GM12865 (cell line): ENCODE measurements at regions not wholly inside any gene's neighbourhood (a gene's known extent, or its start where the extent isn't known, plus 50 kb on each side); places are given as distances from the start of the nearest gene placed in this dataset.

Source experiments
- DNase-seq: peaks from one replicate; pipeline ENCODE4 v3.0.0; 2010; ENCODE audit warnings: low read depth
- H3K4me3 ChIP-seq: 2 replicates; pipeline ENCODE4 v1.5.1; 2011; ENCODE audit warnings: mild to moderate bottlenecking, low read depth, low read length, control low read depth
- TF ChIP-seq, protein P1 (sequence below): IDR thresholded peaks from 2 replicates; pipeline ENCODE4 v1.5.1; 2011; ENCODE audit warnings: low read length, control low read depth, low read depth, inconsistent platforms; ENCODE audit not compliant: insufficient read depth; ENCODE audit errors: missing control alignments

DNA sequence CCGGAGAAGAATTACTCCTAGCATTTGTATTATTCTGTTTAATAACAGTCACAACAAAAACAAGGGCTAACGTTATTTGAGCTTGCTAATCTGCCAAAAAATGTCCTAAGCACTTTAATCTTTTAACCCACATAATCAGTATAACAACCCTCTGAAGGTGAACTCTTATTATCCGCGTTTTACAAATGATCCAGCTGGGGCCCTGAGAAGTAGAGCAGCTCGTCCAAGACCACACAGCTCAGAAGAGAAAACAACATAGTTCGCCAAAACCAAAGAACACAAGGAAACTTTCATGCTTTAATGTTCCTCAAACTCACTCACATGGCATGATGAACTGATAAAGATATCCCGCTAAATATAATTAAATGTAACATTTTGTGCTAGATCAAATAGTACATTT lies 159.7 kb upstream of the ZNF236 start:
- TF ChIP-seq, protein P1, sequence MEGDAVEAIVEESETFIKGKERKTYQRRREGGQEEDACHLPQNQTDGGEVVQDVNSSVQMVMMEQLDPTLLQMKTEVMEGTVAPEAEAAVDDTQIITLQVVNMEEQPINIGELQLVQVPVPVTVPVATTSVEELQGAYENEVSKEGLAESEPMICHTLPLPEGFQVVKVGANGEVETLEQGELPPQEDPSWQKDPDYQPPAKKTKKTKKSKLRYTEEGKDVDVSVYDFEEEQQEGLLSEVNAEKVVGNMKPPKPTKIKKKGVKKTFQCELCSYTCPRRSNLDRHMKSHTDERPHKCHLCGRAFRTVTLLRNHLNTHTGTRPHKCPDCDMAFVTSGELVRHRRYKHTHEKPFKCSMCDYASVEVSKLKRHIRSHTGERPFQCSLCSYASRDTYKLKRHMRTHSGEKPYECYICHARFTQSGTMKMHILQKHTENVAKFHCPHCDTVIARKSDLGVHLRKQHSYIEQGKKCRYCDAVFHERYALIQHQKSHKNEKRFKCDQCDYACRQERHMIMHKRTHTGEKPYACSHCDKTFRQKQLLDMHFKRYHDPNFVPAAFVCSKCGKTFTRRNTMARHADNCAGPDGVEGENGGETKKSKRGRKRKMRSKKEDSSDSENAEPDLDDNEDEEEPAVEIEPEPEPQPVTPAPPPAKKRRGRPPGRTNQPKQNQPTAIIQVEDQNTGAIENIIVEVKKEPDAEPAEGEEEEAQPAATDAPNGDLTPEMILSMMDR, result no peak
- DNase-seq, result no peak
- no peak overlapping the region for H3K4me3 ChIP-seq

DNA sequence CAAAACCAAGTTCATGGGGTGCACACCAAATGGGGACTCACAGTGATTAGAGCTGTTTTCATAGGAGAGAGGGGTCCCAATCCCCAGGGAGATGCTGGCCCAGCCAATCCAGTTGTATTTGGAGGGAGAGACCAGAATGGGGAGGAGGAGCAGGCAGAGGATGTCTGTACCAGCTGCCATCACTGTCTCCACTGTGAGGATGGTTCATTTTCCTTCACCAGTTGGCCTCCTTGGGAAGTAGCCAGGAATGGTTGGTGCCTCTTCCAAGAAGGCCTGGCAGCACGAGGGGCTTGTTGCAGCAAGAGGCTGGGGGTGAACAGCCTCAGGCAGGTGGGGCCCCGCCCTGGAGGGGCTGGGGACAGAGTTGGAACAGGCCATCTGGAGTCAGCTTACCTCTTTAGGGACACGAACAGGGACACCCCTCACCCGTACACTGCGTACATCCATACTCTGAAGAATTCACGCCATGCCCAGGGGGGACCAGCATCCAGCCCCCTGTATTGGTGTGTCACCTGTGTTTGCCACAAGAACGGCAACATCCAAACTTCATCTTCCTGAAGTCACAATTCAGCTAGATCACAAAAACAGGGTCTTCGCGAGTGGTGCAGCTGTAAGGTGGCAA lies 161.7 kb upstream of the ZNF236 start:
- H3K4me3 ChIP-seq, result no peak overlapping the region
- no peak for DNase-seq
- TF ChIP-seq, protein P1, result no peak

DNA sequence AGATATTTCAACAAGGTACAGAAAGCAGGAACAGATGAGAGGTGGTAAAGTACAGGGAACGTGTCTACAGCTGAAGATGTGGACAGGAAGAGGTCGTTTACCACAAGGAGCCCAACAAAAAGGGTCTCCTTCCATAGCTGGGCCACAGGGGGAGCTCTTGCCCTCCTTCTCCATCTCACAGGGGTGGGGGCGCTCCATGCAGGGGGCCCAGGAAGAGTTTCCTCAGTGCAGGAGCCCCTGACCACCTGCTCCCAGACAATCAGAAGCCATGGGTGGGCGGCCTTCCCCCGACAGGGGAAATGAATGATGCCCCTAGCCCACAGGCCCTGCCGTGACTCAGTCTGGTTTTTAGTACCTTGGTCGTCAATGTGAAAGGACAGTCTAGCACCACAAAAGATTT lies 163.6 kb upstream of the ZNF516 start:
- peak; percentile 37 for DNase-seq
- TF ChIP-seq, protein P1, result peak; percentile 43
- no peak overlapping the region for H3K4me3 ChIP-seq

DNA sequence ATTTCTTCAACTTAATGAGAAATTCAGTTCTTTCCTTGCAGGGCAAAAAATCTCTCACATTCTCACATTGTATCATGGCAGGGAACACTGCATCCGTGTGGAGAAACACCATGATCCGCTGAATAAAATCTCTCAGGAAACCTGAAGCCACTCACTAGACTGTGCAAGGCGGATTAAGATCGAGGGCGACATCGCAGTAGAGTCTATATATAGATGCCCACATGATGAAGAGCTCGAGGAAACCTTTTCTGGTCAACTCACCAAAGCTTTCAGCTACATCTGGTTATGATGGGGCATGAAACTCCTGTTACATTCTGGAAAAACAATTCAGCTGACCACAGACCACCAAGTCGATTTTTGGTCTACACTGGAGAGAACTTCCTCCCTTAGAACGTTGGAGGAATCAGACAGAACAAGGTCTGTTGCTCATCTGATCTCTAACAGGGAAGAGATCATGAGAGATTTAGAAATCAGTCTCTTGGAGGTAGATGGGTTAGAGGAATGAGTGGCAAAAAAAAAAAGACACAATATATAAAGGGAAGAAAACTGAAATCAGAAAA lies 162.9 kb upstream of the ZNF516 start:
- TF ChIP-seq, protein P1, result no peak
- peak; percentile 28 for DNase-seq
- H3K4me3 ChIP-seq, result no peak overlapping the region

DNA sequence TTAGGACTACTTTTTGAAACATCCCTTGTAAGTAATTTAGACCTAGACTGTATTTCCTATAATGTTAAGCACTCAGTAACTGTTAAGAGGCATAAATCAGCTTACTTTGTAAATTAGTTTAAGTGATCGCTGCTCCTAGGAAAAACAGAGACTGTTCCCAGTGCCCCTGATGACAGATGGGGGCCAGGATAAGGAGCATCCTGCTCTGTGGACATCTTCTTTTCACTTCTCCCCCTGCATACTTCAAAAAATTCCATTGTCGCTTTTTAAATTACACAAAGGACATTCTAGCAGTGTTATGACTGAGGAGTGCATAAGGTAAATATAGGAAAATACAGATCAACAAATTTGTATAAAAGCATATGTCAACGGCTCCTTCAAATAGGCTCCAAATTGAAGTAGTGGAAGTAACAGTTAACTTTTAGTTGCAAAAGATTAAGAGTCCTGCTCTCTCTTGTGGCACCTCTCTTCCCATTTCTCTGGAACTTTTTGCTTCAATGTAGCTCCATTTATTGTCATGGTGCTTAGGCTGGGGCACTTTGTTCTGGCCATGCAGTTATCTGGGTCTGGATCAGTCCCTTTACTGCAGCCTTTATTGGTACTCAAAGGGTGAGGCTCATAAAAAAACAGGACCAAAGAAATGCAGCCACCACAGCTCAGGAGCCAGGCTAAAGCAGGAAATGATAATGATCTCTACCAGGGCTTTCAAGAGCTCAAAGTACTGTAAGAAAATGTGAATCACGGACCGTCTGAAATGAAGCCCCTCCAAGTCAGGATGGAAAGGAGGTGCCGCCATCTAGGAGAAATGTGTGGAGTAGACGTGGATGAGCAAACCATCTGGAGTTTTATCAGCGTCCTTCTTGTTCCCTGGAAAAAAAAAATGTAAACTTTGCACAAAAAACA lies 162.1 kb upstream of the ZNF516 start:
- TF ChIP-seq, protein P1, result no peak
- H3K4me3 ChIP-seq, result no peak overlapping the region
- DNase-seq, result no peak

DNA sequence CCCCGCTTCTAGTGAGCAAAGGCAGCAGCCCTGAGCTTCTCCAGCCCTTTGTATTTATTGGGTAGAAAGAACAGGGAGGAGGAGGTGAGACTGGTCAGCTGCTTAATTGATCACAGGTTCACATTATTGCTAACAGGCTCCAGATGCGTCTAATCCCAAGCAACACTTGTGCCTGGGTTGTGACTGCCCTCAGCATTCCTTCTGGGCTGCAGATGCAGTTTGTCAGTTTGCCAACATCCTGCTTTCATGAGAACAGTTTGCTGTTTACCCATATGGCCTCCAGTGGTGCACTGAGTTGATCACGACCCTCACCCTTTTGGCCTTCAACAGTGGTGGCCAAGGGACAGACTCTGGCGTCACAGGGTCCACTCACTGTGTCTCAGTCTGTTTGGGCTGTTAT lies 159.5 kb upstream of the ZNF516 start:
- TF ChIP-seq, protein P1, result no peak

More for the DNA sequence above, 159.5 kb upstream of the ZNF516 start:
- H3K4me3 ChIP-seq, result no peak overlapping the region
- DNase-seq, result no peak
